BJ (cell line): ENCODE measurements at regions not wholly inside any gene's neighbourhood (a gene's known extent, or its start where the extent isn't known, plus 50 kb on each side); places are given as distances from the start of the nearest gene placed in this dataset.
A peak's percentile ranks its signal among the peaks of the same experiment; 100 is the strongest.

Source experiments
- CTCF ChIA-PET: fragments of 350-600 bp; formaldehyde crosslinking; extraction: SDS; loops from one replicate; lab custom pipeline; 2021; ENCODE audit warnings: antibody characterized with exemption, inconsistent platforms; lab: Yijun Ruan, JAX
- POLR2A ChIA-PET: fragments of 300-600 bp; sonication (Branson Sonifier 250); formaldehyde crosslinking; extraction: SDS; loops from one replicate; lab custom pipeline; 2021; ENCODE audit warnings: antibody characterized with exemption; lab: Charles Lee
- DNase-seq: peaks from one replicate; pipeline ENCODE4 v3.0.0-alpha.2; 2011; ENCODE audit warnings: low read depth
- H3K27me3 ChIP-seq: 2 replicates; pipeline ENCODE4 v1.6.0; 2011; ENCODE audit warnings: low read length; ENCODE audit not compliant: control insufficient read depth, insufficient read depth
- H3K36me3 ChIP-seq: 2 replicates; pipeline ENCODE4 v1.5.1; 2011; ENCODE audit warnings: low read length; ENCODE audit not compliant: control insufficient read depth, insufficient read depth
- H3K4me3 ChIP-seq: 2 replicates; pipeline ENCODE4 v1.5.1; 2011; ENCODE audit warnings: low read depth, mild to moderate bottlenecking, control low read depth, low read length
- TF ChIP-seq, protein P1 (sequence below): IDR thresholded peaks from 2 replicates; pipeline ENCODE4 v1.5.1; 2011; ENCODE audit warnings: low read depth, mild to moderate bottlenecking, control low read depth, inconsistent platforms, low read length, moderate library complexity; ENCODE audit not compliant: insufficient read depth

DNA sequence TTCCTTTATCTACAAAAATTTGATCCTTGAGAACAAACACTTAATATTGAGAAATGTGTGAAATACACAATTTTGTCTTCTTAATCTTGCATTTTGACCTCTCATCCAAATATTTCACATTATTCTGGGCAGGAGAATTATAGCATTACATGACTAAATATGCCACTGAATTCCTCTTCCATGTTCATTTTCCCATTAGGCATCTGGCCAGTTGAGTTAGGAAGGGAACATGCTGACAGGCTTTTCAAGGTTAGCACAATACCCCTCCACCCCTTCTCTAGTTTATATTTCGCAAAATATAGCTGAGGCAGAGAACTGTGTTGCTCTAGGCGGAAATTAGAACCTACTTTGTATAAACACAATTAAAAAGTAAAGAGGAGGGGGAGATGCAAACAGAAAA is 271.7 kb upstream of the ZC3H12C start:
- DNase-seq = no peak
- Histone ChIP-seq H3K27me3 (no peaks in the 10 kb centered on the region), H3K36me3 (no peaks in the 10 kb centered on the region), H3K4me3 (no peak overlapping the region)
- CTCF ChIA-PET = no interaction called here
- POLR2A ChIA-PET = no interaction called here
- TF ChIP-seq, protein P1, sequence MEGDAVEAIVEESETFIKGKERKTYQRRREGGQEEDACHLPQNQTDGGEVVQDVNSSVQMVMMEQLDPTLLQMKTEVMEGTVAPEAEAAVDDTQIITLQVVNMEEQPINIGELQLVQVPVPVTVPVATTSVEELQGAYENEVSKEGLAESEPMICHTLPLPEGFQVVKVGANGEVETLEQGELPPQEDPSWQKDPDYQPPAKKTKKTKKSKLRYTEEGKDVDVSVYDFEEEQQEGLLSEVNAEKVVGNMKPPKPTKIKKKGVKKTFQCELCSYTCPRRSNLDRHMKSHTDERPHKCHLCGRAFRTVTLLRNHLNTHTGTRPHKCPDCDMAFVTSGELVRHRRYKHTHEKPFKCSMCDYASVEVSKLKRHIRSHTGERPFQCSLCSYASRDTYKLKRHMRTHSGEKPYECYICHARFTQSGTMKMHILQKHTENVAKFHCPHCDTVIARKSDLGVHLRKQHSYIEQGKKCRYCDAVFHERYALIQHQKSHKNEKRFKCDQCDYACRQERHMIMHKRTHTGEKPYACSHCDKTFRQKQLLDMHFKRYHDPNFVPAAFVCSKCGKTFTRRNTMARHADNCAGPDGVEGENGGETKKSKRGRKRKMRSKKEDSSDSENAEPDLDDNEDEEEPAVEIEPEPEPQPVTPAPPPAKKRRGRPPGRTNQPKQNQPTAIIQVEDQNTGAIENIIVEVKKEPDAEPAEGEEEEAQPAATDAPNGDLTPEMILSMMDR = no peak

DNA sequence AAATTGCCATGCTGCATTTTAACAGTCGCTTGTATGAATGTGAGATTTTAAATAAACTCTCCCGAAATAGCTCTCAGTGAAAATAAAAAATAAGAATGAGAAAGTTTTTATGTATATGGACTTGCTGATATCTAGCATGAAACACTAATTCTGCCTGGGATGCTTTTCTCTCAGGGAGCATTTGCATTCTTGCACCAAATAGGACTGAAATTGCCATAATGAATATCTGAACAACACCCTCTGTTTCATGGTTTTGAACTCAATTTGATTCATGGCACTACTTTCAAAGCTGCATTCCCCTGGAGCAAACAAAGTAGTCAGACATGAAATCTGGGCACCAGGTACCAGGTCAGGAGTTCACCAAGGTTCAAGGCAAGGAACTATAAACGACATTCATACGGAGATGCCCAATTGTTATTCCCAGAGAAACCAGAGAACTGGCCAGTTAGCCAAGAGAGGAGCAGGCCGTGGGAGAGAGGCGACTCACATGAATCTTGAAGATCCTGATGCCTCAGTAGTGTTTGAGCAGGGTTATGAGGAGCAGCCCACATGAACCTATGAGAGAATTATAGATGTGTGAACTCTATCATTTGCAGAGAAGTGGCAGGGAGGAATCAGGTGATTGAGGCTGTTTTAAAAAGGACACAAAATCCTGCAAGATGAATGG is 270.6 kb upstream of the ZC3H12C start:
- DNase-seq = no peak
- no peaks in the 10 kb centered on the region for H3K36me3 ChIP-seq
- TF ChIP-seq, protein P1 = no peak
- ChIA-PET CTCF (no interaction called here), POLR2A (no interaction called here)
- no peak overlapping the region for H3K4me3 ChIP-seq
- H3K27me3 ChIP-seq = no peaks in the 10 kb centered on the region

DNA sequence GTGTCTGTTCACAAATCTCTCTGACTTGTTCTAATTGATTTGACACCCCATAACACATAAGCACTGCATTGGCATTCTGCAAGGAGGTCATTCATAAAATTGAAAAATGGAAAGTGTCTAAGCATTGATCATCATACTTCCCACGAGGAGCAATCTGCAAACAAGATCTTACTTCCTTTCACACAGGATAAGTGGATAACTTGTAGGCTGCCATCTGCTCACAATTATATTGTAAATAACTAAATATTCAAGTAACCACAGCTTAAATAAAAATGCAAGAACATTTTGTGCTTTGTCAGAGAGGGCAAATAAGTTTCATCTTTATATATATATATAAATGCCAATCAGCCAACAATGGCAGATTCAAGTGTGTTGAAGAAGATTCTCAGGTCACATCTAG is 264.8 kb upstream of the ZC3H12C start:
- no peak for DNase-seq
- TF ChIP-seq, protein P1 = no peak
- Histone ChIP-seq H3K27me3 (no peaks in the 10 kb centered on the region), H3K4me3 (no peak overlapping the region), H3K36me3 (no peaks in the 10 kb centered on the region)
- ChIA-PET POLR2A (no interaction called here), CTCF (no interaction called here)

DNA sequence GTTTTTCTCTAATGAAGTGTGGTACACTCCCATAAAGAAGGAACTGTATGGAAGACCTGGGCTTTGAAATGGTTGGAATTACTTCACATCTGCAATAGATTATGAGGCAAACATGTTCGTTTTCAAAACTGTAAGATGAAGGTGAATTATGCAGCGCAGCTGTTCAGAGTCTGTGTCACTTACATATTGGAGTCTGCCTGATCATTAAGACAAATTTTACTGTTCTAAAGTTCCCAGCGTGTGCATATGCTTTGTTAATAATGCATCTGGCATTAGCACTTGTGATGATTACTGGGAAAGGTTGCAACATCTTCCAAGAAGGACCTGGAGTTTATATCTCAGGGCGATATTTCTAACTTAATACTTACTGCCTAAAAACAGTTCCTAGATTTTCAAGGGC is 255.2 kb upstream of the ZC3H12C start:
- ChIA-PET POLR2A (no interaction called here), CTCF (no interaction called here)
- no peaks in the 10 kb centered on the region for H3K27me3 ChIP-seq
- no peak for DNase-seq
- TF ChIP-seq, protein P1 = no peak
- H3K36me3 ChIP-seq = no peaks in the 10 kb centered on the region
- H3K4me3 ChIP-seq = no peak overlapping the region

DNA sequence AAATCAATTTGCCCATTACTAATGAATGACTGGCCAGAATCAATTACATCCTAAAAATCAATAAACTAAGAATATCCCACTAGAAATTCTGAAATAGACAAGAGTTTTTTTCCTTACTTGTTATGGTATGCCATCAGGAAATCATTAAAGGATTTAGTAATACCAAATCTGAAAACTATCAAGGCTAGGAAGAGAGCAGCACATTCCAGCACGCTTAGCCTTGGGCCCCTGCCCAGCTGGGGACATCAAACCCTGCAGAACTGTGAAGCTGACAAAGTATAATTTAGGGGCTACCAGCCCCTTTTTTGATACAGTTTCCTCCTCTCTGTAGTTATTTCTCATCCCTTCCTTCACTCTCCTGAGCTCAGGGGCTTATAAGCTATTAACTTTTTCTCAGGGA is 247.8 kb upstream of the ZC3H12C start:
- Histone ChIP-seq H3K36me3 (no peaks in the 10 kb centered on the region), H3K4me3 (no peak overlapping the region), H3K27me3 (no peaks in the 10 kb centered on the region)
- DNase-seq = peak; percentile 49
- TF ChIP-seq, protein P1 = no peak
- ChIA-PET CTCF (interaction anchor here (1.1 kb wide), 1 partner anchor 10 kb away, joined by 3 read pairs; no protein-coding TSS in a partner anchor), POLR2A (no interaction called here)
